T-cell (primary cell): ENCODE measurements at regions not wholly inside any gene's neighbourhood (a gene's known extent, or its start where the extent isn't known, plus 50 kb on each side); places are given as distances from the start of the nearest gene placed in this dataset.

Source experiments
- ATAC-seq, 4 experiments: fragments of 200-7000 bp in 3 of 4; fragments of 150-1000 bp in 1 of 4; cut with Tn5 transposase; replicated peaks in 1 of 4; 1 replicate in 3 of 4; 2 replicates in 1 of 4; pipeline ENCODE4 v1.10.0; 2021; ENCODE audit warnings: moderate library complexity in 3 of 4, mild to moderate bottlenecking in 2 of 4, moderate number of reproducible peaks in 1 of 4
- CTCF ChIA-PET, 2 donors: fragments of 300-600 bp; sonication (Branson Sonifier 250); formaldehyde crosslinking; loops; one replicate each; lab custom pipeline; 2022; ENCODE audit warnings: antibody characterized with exemption in 2 of 2; lab: Charles Lee
- POLR2A ChIA-PET, 2 donors: fragments of 300-600 bp; sonication (Branson Sonifier 250); formaldehyde crosslinking; loops; one replicate each; lab custom pipeline; 2022; ENCODE audit warnings: antibody characterized with exemption in 2 of 2; lab: Charles Lee
- DNase-seq, 35 experiments: peaks; one replicate each; pipeline versions ENCODE4 v3.0.0 to v3.0.0-alpha.2; 2013 to 2023
- H3K27ac ChIP-seq: one replicate; pipeline ENCODE4 v1.5.1; 2013; ENCODE audit warnings: low read length
- H3K27me3 ChIP-seq, 2 experiments: replicated peaks in 1 of 2; 1 replicate in 1 of 2; 2 replicates in 1 of 2; pipeline versions ENCODE4 v1.6.1 to v1.7.0; 2013; ENCODE audit warnings: low read length in 1 of 2, mixed read lengths in 1 of 2; ENCODE audit not compliant: control insufficient read depth in 2 of 2, insufficient read depth in 2 of 2; ENCODE audit errors: extremely low read depth in 1 of 2
- H3K36me3 ChIP-seq, 2 donors: 1 replicate in 1 of 2; 2 replicates in 1 of 2; pipeline versions ENCODE4 v1.6.1 to v1.7.0; 2013; ENCODE audit warnings: low read length in 1 of 2; ENCODE audit not compliant: control insufficient read depth in 2 of 2, insufficient read depth in 1 of 2; ENCODE audit errors: extremely low read depth in 1 of 2
- H3K4me1 ChIP-seq, 2 experiments: 1 replicate in 1 of 2; 2 replicates in 1 of 2; pipeline versions ENCODE4 v1.6.1 to v1.7.0; 2013; ENCODE audit warnings: low read length in 2 of 2, mixed read lengths in 1 of 2; ENCODE audit not compliant: insufficient read depth in 2 of 2, control insufficient read depth in 1 of 2; ENCODE audit errors: extremely low read depth in 1 of 2
- H3K4me3 ChIP-seq, 2 donors: 1 replicate in 1 of 2; 2 replicates in 1 of 2; pipeline versions ENCODE4 v1.5.1 to v1.7.0; 2013; ENCODE audit warnings: mild to moderate bottlenecking in 2 of 2, low read length in 1 of 2, moderate library complexity in 1 of 2; ENCODE audit not compliant: control insufficient read depth in 1 of 2; ENCODE audit errors: extremely low read depth in 1 of 2
- H3K9me3 ChIP-seq: 2 replicates; pipeline ENCODE4 v1.7.0; 2013
- H3K27ac Mint-ChIP-seq, 2 donors: one replicate each; pipeline ENCODE4 v1.8.0; 2020 to 2021; ENCODE audit warnings: mild to moderate bottlenecking in 2 of 2, mixed read lengths in 2 of 2
- H3K27me3 Mint-ChIP-seq, 2 donors: one replicate each; pipeline ENCODE4 v1.8.0; 2021 to 2022; ENCODE audit warnings: mixed read lengths in 2 of 2
- H3K36me3 Mint-ChIP-seq: one replicate; pipeline ENCODE4 v1.8.0; 2021; ENCODE audit warnings: mixed read lengths
- H3K4me1 Mint-ChIP-seq, 3 donors: one replicate each; pipeline ENCODE4 v1.8.0; 2020 to 2022; ENCODE audit warnings: mixed read lengths in 3 of 3, mild to moderate bottlenecking in 1 of 3
- H3K4me3 Mint-ChIP-seq, 3 donors: one replicate each; pipeline ENCODE4 v1.8.0; 2020 to 2022; ENCODE audit warnings: mild to moderate bottlenecking in 3 of 3, mixed read lengths in 3 of 3, moderate library complexity in 3 of 3
- H3K9me3 Mint-ChIP-seq, 3 donors: one replicate each; pipeline ENCODE4 v1.8.0; 2020 to 2022; ENCODE audit warnings: mixed read lengths in 3 of 3
- WGBS: methylation state at CpG from one replicate; pipeline ENCODE4 v1.1.5; 2013; ENCODE audit warnings: missing lambda C conversion rate; ENCODE audit not compliant: insufficient coverage; 5-methylcytosine and 5-hydroxymethylcytosine counted together

DNA sequence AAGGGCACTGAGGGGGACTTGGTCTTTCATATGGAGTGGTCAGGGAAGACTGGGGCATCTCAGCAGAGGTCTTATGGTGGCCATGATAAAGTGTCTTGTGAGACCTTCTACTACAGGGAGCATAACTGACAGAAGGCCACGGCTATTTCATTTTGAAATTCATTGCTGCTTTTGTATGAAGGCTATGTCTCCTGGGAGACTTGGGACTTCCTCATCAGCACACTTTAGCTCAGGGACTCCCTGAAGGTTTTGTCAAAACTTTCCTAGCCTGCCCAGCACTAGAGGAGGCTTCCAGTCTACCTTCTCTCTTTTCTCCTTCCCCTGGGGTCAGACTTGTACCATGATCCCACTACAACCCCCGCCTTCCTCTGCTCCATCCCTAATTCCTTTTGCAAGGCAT lies 77.2 kb upstream of the RASGRF1 start:
- Mint-ChIP-seq H3K27me3 (peaks cover 40 to 44% of the 10 kb centered on the region in 2 donors), H3K4me3 (no peak overlapping the region), H3K27ac (no peak overlapping the region), H3K9me3 (no peaks in the 10 kb centered on the region), H3K4me1 (no peaks in the 10 kb centered on the region), H3K36me3 (no peaks in the 10 kb centered on the region)
- DNase-seq (no peak), ATAC-seq (no peak)
- Histone ChIP-seq H3K27ac (no peak overlapping the region), H3K4me3 (no peak overlapping the region), H3K27me3 (peaks cover 0 to 37% of the 10 kb centered on the region in 2 experiments), H3K36me3 (no peaks in the 10 kb centered on the region), H3K4me1 (no peaks in the 10 kb centered on the region), H3K9me3 (no peaks in the 10 kb centered on the region)
- ChIA-PET CTCF (no interaction called here), POLR2A (no interaction called here)
- 100% methylated on average over 1 of the region's 2 CpGs for WGBS

DNA sequence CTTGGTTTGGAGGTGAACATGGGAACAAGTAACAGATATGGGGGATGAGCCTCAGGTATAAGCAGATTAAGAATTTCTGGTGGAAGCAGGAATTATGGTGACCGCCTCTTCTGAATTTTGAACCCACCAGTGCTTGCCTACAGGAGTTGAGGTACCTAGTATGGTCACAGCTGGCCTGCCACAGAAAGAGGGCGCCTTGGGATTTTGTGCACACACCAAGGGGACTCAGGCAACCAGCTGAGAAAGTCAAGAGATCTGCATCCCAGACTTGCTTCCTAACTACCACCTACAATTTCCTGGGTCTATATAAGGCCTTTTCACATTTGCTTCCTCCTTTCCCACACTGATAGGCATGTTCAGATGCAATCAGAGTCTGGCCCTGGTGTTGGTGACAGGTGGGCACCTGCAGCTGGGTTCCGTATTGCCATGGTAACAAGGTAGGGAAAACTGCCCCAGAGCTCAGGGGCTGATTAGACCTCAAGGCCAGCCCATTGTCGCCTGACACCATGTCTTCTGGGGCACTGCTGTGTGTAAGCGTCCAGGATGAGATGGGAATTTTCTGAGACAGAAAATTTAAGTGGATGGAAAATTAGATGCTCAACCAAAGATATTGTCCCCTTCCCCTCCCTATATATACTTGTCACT lies 75.9 kb upstream of the RASGRF1 start:
- H3K9me3 Mint-ChIP-seq = no peaks in the 10 kb centered on the region
- H3K27me3 Mint-ChIP-seq = peaks cover 26 to 31% of the 10 kb centered on the region in 2 donors
- H3K4me1 Mint-ChIP-seq = no peaks in the 10 kb centered on the region
- POLR2A ChIA-PET = interaction anchor here in 1 of 2 donors (0.6 kb wide), 1 partner anchor 118 kb away, joined by 3 read pairs; no protein-coding TSS in a partner anchor
- Histone ChIP-seq H3K36me3 (no peaks in the 10 kb centered on the region), H3K27ac (no peak overlapping the region), H3K4me1 (no peaks in the 10 kb centered on the region), H3K4me3 (no peak overlapping the region), H3K9me3 (no peaks in the 10 kb centered on the region), H3K27me3 (peaks cover 0 to 28% of the 10 kb centered on the region in 2 experiments)
- DNase-seq (no peak), ATAC-seq (no peak)
- CTCF ChIA-PET = interaction anchor here in 1 of 2 donors (0.5 kb wide), 1 partner anchor 16 kb away, joined by 4 read pairs; no protein-coding TSS in a partner anchor
- 81% methylated on average over 3 of the region's 5 CpGs for WGBS
- H3K4me3 Mint-ChIP-seq = no peak overlapping the region
- no peak overlapping the region for H3K27ac Mint-ChIP-seq
- no peaks in the 10 kb centered on the region for H3K36me3 Mint-ChIP-seq

DNA sequence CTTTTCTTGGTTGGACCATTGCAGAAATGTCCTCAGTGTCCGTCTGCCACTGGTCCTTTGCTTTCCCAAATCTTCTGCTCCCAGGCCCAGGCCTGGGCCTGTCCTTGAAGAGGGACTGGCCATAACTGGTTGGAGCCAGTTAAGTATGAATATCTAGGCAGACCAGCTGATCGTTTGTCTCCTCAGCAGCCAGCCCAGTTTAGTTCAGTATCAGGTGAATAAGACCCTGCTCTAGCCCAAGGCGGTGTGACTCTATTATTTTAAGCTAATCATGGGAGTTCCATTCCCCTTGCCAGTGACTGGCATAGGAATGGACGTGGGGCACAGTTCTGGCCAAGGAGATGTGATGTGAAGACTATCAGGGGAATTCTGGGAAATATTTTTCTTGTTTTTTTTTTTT lies 73.9 kb upstream of the RASGRF1 start:
- Histone ChIP-seq H3K36me3 (no peaks in the 10 kb centered on the region), H3K27ac (no peak overlapping the region), H3K27me3 (peaks cover 0 to 24% of the 10 kb centered on the region in 2 experiments), H3K4me3 (no peak overlapping the region), H3K9me3 (no peaks in the 10 kb centered on the region), H3K4me1 (no peaks in the 10 kb centered on the region)
- peaks cover 23 to 24% of the 10 kb centered on the region in 2 donors for H3K27me3 Mint-ChIP-seq
- ChIA-PET POLR2A (no interaction called here), CTCF (no interaction called here)
- H3K27ac Mint-ChIP-seq = no peak overlapping the region
- no peak overlapping the region for H3K4me3 Mint-ChIP-seq
- WGBS = 17% methylated on average over 2 of the region's 4 CpGs
- DNase-seq (no peak), ATAC-seq (no peak)
- H3K9me3 Mint-ChIP-seq = no peaks in the 10 kb centered on the region
- no peaks in the 10 kb centered on the region for H3K4me1 Mint-ChIP-seq
- H3K36me3 Mint-ChIP-seq = no peaks in the 10 kb centered on the region

GRCh38 chr15:79164043-79164442 lies 73.5 kb upstream of the RASGRF1 start:
- Mint-ChIP-seq H3K9me3 (no peaks in the 10 kb centered on the region), H3K4me1 (no peaks in the 10 kb centered on the region), H3K27ac (no peak overlapping the region), H3K36me3 (no peaks in the 10 kb centered on the region), H3K4me3 (no peak overlapping the region), H3K27me3 (peaks cover 20 to 24% of the 10 kb centered on the region in 2 donors)
- Histone ChIP-seq H3K4me1 (no peaks in the 10 kb centered on the region), H3K27ac (no peak overlapping the region), H3K27me3 (peaks cover 0 to 23% of the 10 kb centered on the region in 2 experiments), H3K4me3 (no peak overlapping the region), H3K36me3 (no peaks in the 10 kb centered on the region), H3K9me3 (no peaks in the 10 kb centered on the region)
- 88% methylated on average over 3 of the region's 4 CpGs for WGBS
- DNase-seq = no peak
- CTCF ChIA-PET = no interaction called here
- ATAC-seq = no peak
- POLR2A ChIA-PET = no interaction called here

DNA sequence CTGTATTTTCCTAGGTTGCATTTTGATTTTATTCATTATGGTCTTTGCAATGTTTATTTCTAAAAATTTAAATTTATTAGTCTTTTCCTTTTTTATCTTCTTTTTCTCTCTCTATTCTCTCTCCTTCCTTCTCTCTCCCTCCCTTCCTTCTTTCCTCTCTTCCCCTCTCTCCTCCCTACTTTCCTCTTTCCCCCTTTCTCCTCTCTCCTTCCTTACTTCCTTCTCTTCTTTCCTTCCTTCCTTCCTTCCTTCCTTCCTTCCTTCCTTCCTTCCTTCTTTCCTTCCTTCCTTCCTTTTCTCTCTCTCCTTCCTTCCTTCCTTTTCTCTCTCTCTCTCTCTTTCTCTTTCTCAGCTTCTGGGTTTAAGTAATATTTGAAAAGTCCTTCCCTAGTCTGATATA lies 72.8 kb upstream of the RASGRF1 start:
- H3K27ac Mint-ChIP-seq = no peak overlapping the region
- no peak overlapping the region for H3K4me3 Mint-ChIP-seq
- Histone ChIP-seq H3K27me3 (peaks cover 0 to 19% of the 10 kb centered on the region in 2 experiments), H3K4me3 (no peak overlapping the region), H3K4me1 (no peaks in the 10 kb centered on the region), H3K9me3 (no peaks in the 10 kb centered on the region), H3K36me3 (no peaks in the 10 kb centered on the region), H3K27ac (no peak overlapping the region)
- no peaks in the 10 kb centered on the region for H3K4me1 Mint-ChIP-seq
- H3K9me3 Mint-ChIP-seq = no peaks in the 10 kb centered on the region
- ChIA-PET POLR2A (no interaction called here), CTCF (no interaction called here)
- no peaks in the 10 kb centered on the region for H3K36me3 Mint-ChIP-seq
- no peak for ATAC-seq
- peaks cover 20 to 24% of the 10 kb centered on the region in 2 donors for H3K27me3 Mint-ChIP-seq
- DNase-seq = no peak

DNA sequence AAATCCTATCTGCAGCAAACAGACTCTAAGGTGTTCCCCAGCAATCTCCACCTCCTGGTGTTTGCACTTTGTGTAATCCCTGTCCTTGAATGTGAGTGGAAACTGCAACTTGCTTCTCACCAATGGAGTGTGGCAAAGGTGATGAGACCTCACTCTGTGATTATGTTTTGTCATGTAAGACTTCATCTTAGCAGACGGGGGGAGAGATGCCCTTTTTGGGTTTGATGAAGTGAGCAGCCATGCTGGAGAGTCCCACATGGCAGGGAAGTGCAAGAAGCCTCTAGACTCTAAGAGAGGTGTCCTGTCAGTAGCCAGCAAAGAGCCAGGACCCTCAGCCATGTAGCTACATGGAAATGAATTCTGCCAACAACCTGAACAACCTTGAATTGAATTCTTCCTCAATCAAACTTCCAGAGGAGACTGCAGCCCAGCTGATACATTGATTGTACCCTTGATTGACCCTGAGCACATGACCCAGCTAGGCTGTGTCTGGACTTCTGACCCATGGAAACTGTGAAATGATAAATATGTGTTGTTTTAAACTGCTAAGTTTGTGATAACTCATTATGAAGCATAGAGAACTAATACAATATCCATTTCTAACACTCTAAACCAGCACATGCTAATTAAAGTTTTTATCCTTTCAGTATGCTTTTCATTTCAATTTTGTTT lies 71.4 kb upstream of the RASGRF1 start:
- no peak for ATAC-seq
- Histone ChIP-seq H3K4me1 (no peaks in the 10 kb centered on the region), H3K36me3 (no peaks in the 10 kb centered on the region), H3K9me3 (no peaks in the 10 kb centered on the region), H3K4me3 (no peak overlapping the region), H3K27me3 (peaks cover 0 to 21% of the 10 kb centered on the region in 2 experiments), H3K27ac (no peak overlapping the region)
- POLR2A ChIA-PET = no interaction called here
- no peaks in the 10 kb centered on the region for H3K9me3 Mint-ChIP-seq
- no peak for DNase-seq
- CTCF ChIA-PET = no interaction called here
- H3K4me1 Mint-ChIP-seq = no peaks in the 10 kb centered on the region
- H3K4me3 Mint-ChIP-seq = no peak overlapping the region
- no peak overlapping the region for H3K27ac Mint-ChIP-seq
- WGBS = 54% methylated on average over 1 of the region's 1 CpG
- H3K36me3 Mint-ChIP-seq = no peaks in the 10 kb centered on the region
- H3K27me3 Mint-ChIP-seq = peaks cover 18 to 20% of the 10 kb centered on the region in 2 donors
